ENCODE measurements at regions not wholly inside any gene's neighbourhood (a gene's known extent, or its start where the extent isn't known, plus 50 kb on each side); places are given as distances from the start of the nearest gene placed in this dataset.
"Not testable (repeated sequence)": the region's sequence is repeated elsewhere in the genome, so short reads cannot be mapped to it uniquely, and the experiment has no call there.

- Mint-ChIP-seq H3K4me1 (peaks cover 38% of the 10 kb centered on the region), H3K27ac (no peak overlapping the region), H3K36me3 (peaks cover 2 to 3% of the 10 kb centered on the region in 2 donors), H3K27me3 (ENCODE audit: low read depth in 3 of 3) (peaks cover 0 to 7% (median 0%) of the 10 kb centered on the region in 3 donors), H3K9me3 (peaks cover 0 to 9% (median 0%) of the 10 kb centered on the region in 7 donors), H3K4me3 (no peak overlapping the region)
- no peaks in the 10 kb centered on the region for H4K20me1 ChIP-seq (ENCODE audit: insufficient read depth, low read length)
- H3K27me3 ChIP-seq (ENCODE audit: control insufficient read depth in 2 of 2, insufficient read depth in 2 of 2, low read length in 2 of 2) = no peaks in the 10 kb centered on the region
- no peak for DNase-seq
- no peak for TF ChIP-seq CTCF (IDR thresholded peaks at IDR 0.05)
- no peaks in the 10 kb centered on the region for H3K9me3 ChIP-seq (replicated peaks in 1 of 2; ENCODE audit: control insufficient read depth in 1 of 2, insufficient read depth in 1 of 2, low read length in 2 of 2)
- H3K4me2 ChIP-seq (replicated peaks; ENCODE audit: extremely low read depth, low read length, poor library complexity, severe bottlenecking) = no peak overlapping the region
- H3K9ac ChIP-seq (ENCODE audit: insufficient read depth, low read length, poor library complexity, severe bottlenecking) = no peak overlapping the region
- no peak overlapping the region for H3K4me3 ChIP-seq (replicated peaks in 1 of 3; ENCODE audit: low read depth in 2 of 3, low read length in 3 of 3)
- WGBS (ENCODE audit: insufficient coverage) = 85% methylated on average over 15 of the region's 15 CpGs
- H3K27ac ChIP-seq (ENCODE audit: low read depth in 1 of 2, low read length in 2 of 2) = no peak overlapping the region
- H2AFZ ChIP-seq (ENCODE audit: insufficient read depth, low read depth, low read length, poor library complexity, severe bottlenecking) = no peak overlapping the region
- H3K36me3 ChIP-seq (replicated peaks in 1 of 2; ENCODE audit: control insufficient read depth in 1 of 2, insufficient read depth in 2 of 2, low read length in 2 of 2) = no peaks in the 10 kb centered on the region
- H3K4me1 ChIP-seq (ENCODE audit: control insufficient read depth in 1 of 2, insufficient read depth in 2 of 2, low read length in 2 of 2) = peaks cover 29 to 36% of the 10 kb centered on the region in 2 donors
- intact Hi-C loops (cut with micrococcal nuclease) = no loop called here
- H3K79me2 ChIP-seq (ENCODE audit: insufficient read depth, low read length) = no peaks in the 10 kb centered on the region
These were observed 106.6 kb upstream of the NCOR2 start for GRCh38 chr12:124673801-124674617.

- H3K36me3 ChIP-seq (replicated peaks in 1 of 2; ENCODE audit: control insufficient read depth in 1 of 2, insufficient read depth in 2 of 2, low read length in 2 of 2); H3K79me2 ChIP-seq (ENCODE audit: insufficient read depth, low read length); H3K4me3 ChIP-seq (replicated peaks in 1 of 3; ENCODE audit: low read depth in 2 of 3, low read length in 3 of 3); H4K20me1 ChIP-seq (ENCODE audit: insufficient read depth, low read length); H2AFZ ChIP-seq (ENCODE audit: insufficient read depth, low read depth, low read length, poor library complexity, severe bottlenecking); H3K27me3 ChIP-seq (ENCODE audit: control insufficient read depth in 2 of 2, insufficient read depth in 2 of 2, low read length in 2 of 2); H3K27me3 Mint-ChIP-seq (ENCODE audit: low read depth in 3 of 3): not testable (repeated sequence)
- WGBS (ENCODE audit: insufficient coverage) = no CpG with 5 or more reads among the region's 8 CpGs
- H3K9me3 Mint-ChIP-seq = peaks cover 11 to 20% (median 14%) of the 10 kb centered on the region in 7 donors
- peaks cover 11 to 18% of the 10 kb centered on the region in 2 donors for H3K36me3 Mint-ChIP-seq
- intact Hi-C loops (cut with micrococcal nuclease) = loop anchor here (5.0 kb wide), 5 partner anchors 37 to 102 kb away; partner anchors contain the start of gene NCOR2 (in 1 of the 2)
- H3K4me2 ChIP-seq (replicated peaks; ENCODE audit: extremely low read depth, low read length, poor library complexity, severe bottlenecking) = peak overlapping the region; percentile 42
- peak overlapping the region; percentile 56 to 83 for H3K27ac ChIP-seq (ENCODE audit: low read depth in 1 of 2, low read length in 2 of 2)
- H3K4me1 Mint-ChIP-seq = peaks cover 36% of the 10 kb centered on the region
- H3K9me3 ChIP-seq (replicated peaks in 1 of 2; ENCODE audit: control insufficient read depth in 1 of 2, insufficient read depth in 1 of 2, low read length in 2 of 2) = peaks cover 11 to 13% of the 10 kb centered on the region in 2 donors
- peaks cover 31 to 44% of the 10 kb centered on the region in 2 donors for H3K4me1 ChIP-seq (ENCODE audit: control insufficient read depth in 1 of 2, insufficient read depth in 2 of 2, low read length in 2 of 2)
- peak overlapping the region; percentile 68 to 92 (median 89) for H3K27ac Mint-ChIP-seq
- DNase-seq = peak; percentile 91 to 95 (median 92)
- H3K4me3 Mint-ChIP-seq = peak overlapping the region in 1 of 2 donors; percentile 5
- peak overlapping the region; percentile 23 for H3K9ac ChIP-seq (ENCODE audit: insufficient read depth, low read length, poor library complexity, severe bottlenecking)
These were observed 101.9 kb upstream of the NCOR2 start for GRCh38 chr12:124669271-124669721.

All from CD14-positive monocyte (primary cell).